SK-N-MC (cell line): ENCODE measurements at regions not wholly inside any gene's neighbourhood (a gene's known extent, or its start where the extent isn't known, plus 50 kb on each side); places are given as distances from the start of the nearest gene placed in this dataset.

Experiments used
- DNase-seq: peaks from one replicate; pipeline ENCODE4 v3.0.0-alpha.2; 2011; ENCODE audit warnings: low read depth, low spot score
- H3K27ac ChIP-seq: fragments of 200-600 bp; sonication (generic); 2 replicates; pipeline ENCODE4 v1.5.1; 2016; ENCODE audit warnings: mixed run types
- H3K36me3 ChIP-seq: fragments of 200-600 bp; sonication (generic); 2 replicates; pipeline ENCODE4 v1.6.1; 2017; ENCODE audit warnings: antibody characterized with exemption, low read length, mixed read lengths; ENCODE audit not compliant: insufficient read depth
- H3K4me3 ChIP-seq: fragments of 200-600 bp; sonication (generic); 2 replicates; pipeline ENCODE4 v1.5.1; 2016
- H3K9ac ChIP-seq: fragments of 200-600 bp; sonication (generic); 2 replicates; pipeline ENCODE4 v1.8.0; 2017; ENCODE audit warnings: mixed run types, mixed read lengths; ENCODE audit not compliant: insufficient read length
- H3K9me3 ChIP-seq: fragments of 200-600 bp; sonication (generic); 2 replicates; pipeline ENCODE4 v1.6.1; 2017; ENCODE audit warnings: low read depth, mild to moderate bottlenecking, antibody characterized with exemption, low read length, moderate library complexity, mixed read lengths
- EZH2 ChIP-seq: fragments of 200-600 bp; sonication (generic); IDR thresholded peaks from one replicate; pipeline ENCODE4 v1.6.1; 2017; ENCODE audit warnings: antibody characterized with exemption
- FOXP2 ChIP-seq: optimal IDR thresholded peaks from 2 replicates; pipeline ENCODE3; 2011; ENCODE audit warnings: mild to moderate bottlenecking, moderate library complexity; ENCODE audit not compliant: insufficient read depth; ENCODE audit errors: extremely low read length, control extremely low read depth
- POLR2AphosphoS5 ChIP-seq: IDR thresholded peaks from 2 replicates; pipeline ENCODE4 v1.6.1; 2012; ENCODE audit warnings: mild to moderate bottlenecking, low read depth, low read length, borderline replicate concordance

- Histone ChIP-seq H3K4me3 (no peak overlapping the region), H3K9me3 (no peaks in the 10 kb centered on the region), H3K27ac (no peak overlapping the region), H3K9ac (no peak overlapping the region), H3K36me3 (no peaks in the 10 kb centered on the region)
- no peak for DNase-seq
- TF ChIP-seq EZH2 (no peak), POLR2AphosphoS5 (no peak), FOXP2 (no peak)
These were observed 136.0 kb upstream of the AHI1 start for GRCh38 chr6:135633573-135633972.

- H3K27ac ChIP-seq: no peak overlapping the region
- TF ChIP-seq EZH2: no peak
- no peak for TF ChIP-seq POLR2AphosphoS5
- no peak for TF ChIP-seq FOXP2
- no peak overlapping the region for H3K4me3 ChIP-seq
- H3K9me3 ChIP-seq: no peaks in the 10 kb centered on the region
- no peak for DNase-seq
- no peak overlapping the region for H3K9ac ChIP-seq
- H3K36me3 ChIP-seq: no peaks in the 10 kb centered on the region
These were observed 140.2 kb upstream of the AHI1 start for GRCh38 chr6:135637701-135638100.

- Histone ChIP-seq H3K9ac (no peak overlapping the region), H3K27ac (no peak overlapping the region), H3K36me3 (no peaks in the 10 kb centered on the region), H3K4me3 (no peak overlapping the region), H3K9me3 (no peaks in the 10 kb centered on the region)
- no peak for DNase-seq
- no peak for TF ChIP-seq EZH2
- no peak for TF ChIP-seq FOXP2
- TF ChIP-seq POLR2AphosphoS5: no peak
These were observed 140.6 kb upstream of the AHI1 start for GRCh38 chr6:135638108-135638507.

GRCh38 chr6:135640048-135640447 lies 142.5 kb upstream of the AHI1 start:
- Histone ChIP-seq H3K9ac (no peak overlapping the region), H3K9me3 (no peaks in the 10 kb centered on the region), H3K27ac (no peak overlapping the region), H3K4me3 (no peak overlapping the region), H3K36me3 (no peaks in the 10 kb centered on the region)
- DNase-seq: no peak
- no peak for TF ChIP-seq FOXP2
- TF ChIP-seq EZH2: no peak
- no peak for TF ChIP-seq POLR2AphosphoS5

GRCh38 chr6:135640449-135641111 lies 143.0 kb upstream of the AHI1 start:
- no peak overlapping the region for H3K27ac ChIP-seq
- no peaks in the 10 kb centered on the region for H3K9me3 ChIP-seq
- no peak overlapping the region for H3K4me3 ChIP-seq
- no peak for DNase-seq
- no peak for TF ChIP-seq POLR2AphosphoS5
- TF ChIP-seq EZH2: no peak
- TF ChIP-seq FOXP2: no peak
- no peak overlapping the region for H3K9ac ChIP-seq
- no peaks in the 10 kb centered on the region for H3K36me3 ChIP-seq

GRCh38 chr6:135642912-135643311 lies 145.4 kb upstream of the AHI1 start:
- no peak for TF ChIP-seq POLR2AphosphoS5
- no peak for TF ChIP-seq EZH2
- TF ChIP-seq FOXP2: no peak
- H3K4me3 ChIP-seq: no peak overlapping the region

GRCh38 chr6:135644394-135644793 lies 146.9 kb upstream of the AHI1 start:
- Histone ChIP-seq H3K4me3 (no peak overlapping the region), H3K9ac (no peak overlapping the region), H3K36me3 (no peaks in the 10 kb centered on the region), H3K27ac (no peak overlapping the region), H3K9me3 (no peaks in the 10 kb centered on the region)
- DNase-seq: no peak
- TF ChIP-seq POLR2AphosphoS5 (no peak), EZH2 (no peak), FOXP2 (no peak)

More at GRCh38 chr6:135642912-135643311, 145.4 kb upstream of the AHI1 start:
- no peak overlapping the region for H3K9ac ChIP-seq
- DNase-seq: no peak
- H3K36me3 ChIP-seq: no peaks in the 10 kb centered on the region
- H3K9me3 ChIP-seq: no peaks in the 10 kb centered on the region
- no peak overlapping the region for H3K27ac ChIP-seq

- TF ChIP-seq EZH2 (no peak), FOXP2 (no peak), POLR2AphosphoS5 (no peak)
- H3K9ac ChIP-seq: no peak overlapping the region
- H3K36me3 ChIP-seq: no peaks in the 10 kb centered on the region
- no peaks in the 10 kb centered on the region for H3K9me3 ChIP-seq
- no peak overlapping the region for H3K27ac ChIP-seq
- H3K4me3 ChIP-seq: no peak overlapping the region
- DNase-seq: no peak
These were observed 150.0 kb upstream of the AHI1 start for GRCh38 chr6:135647521-135647920.
